Activated CD4-positive, alpha-beta T cell treated with anti-CD3 and anti-CD28 coated beads, Interleukin-10, Interleukin-2, amounts not matched to agents 100 ng/mL and 50 ng/mL, durations not matched to agents 16 hours and 8 hours (primary cell): ENCODE measurements at regions not wholly inside any gene's neighbourhood (a gene's known extent, or its start where the extent isn't known, plus 50 kb on each side); places are given as distances from the start of the nearest gene placed in this dataset.
"Not testable (repeated sequence)": the region's sequence is repeated elsewhere in the genome, so short reads cannot be mapped to it uniquely, and the experiment has no call there.

Experiments
- DNase-seq: peaks from one replicate; pipeline ENCODE4 v3.0.0-alpha.2; 2020

DNA sequence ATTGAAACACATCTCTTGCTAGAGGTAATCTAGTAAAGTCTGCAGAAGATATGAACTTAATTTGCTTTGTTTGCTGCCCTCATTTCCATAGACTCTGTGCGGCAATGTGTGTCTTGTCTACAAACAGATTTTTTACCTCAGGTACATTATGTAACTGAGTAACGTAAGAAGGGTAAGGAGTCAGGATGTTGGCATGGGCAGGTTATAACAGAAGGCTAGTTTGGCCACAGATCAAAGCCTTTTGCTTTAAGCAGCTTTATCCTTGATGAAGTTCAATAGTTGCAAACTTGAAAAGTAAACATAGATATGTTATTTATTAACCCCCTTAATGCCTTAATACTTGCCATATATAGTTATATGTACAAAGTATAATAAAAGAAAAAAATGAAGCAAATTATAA lies 391.6 kb upstream of the FKBP1C start:
- no peak for DNase-seq

GRCh38 chr6:62808565-62809293 lies 402.5 kb upstream of the FKBP1C start:
- DNase-seq = no peak

DNA sequence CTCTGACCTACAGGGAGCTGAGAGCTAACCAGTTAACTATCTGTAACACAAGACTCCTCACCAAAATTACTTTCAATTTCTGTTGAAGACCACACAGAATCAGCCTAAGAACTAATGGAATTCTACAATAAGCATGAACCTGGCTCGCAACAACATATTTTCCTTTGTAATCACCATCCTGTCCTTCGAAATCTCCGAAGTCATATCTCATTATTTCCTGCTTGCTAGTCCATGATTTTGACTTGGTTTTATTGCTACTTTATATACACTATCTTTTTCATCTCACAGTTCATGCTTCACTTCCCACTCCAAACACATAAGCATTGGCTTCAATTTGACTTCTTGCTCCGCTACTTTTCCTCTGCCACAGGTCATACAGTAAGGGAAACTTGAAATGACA lies 405.8 kb upstream of the FKBP1C start:
- no peak for DNase-seq

GRCh38 chr6:62803094-62803493 lies 408.2 kb upstream of the FKBP1C start:
- DNase-seq = no peak

DNA sequence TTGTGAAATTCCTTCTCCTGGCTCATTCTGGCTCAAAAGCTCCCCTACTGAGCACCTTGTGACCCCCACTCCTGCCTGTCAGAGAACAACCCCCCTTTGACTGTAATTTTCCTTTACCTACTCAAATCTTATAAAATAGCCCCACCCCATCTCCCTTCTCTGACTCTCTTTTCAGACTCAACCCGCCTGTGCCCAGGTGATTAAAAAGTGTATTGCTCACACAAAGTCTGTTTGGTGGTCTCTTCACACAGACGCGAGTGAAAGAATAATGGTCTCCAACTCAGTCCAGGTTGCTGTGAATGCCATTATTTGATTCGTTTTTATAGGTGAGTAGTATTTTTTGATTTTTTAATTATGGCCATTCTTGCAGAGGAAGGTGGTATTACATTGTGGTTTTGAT lies 414.1 kb upstream of the FKBP1C start:
- DNase-seq = no peak

DNA sequence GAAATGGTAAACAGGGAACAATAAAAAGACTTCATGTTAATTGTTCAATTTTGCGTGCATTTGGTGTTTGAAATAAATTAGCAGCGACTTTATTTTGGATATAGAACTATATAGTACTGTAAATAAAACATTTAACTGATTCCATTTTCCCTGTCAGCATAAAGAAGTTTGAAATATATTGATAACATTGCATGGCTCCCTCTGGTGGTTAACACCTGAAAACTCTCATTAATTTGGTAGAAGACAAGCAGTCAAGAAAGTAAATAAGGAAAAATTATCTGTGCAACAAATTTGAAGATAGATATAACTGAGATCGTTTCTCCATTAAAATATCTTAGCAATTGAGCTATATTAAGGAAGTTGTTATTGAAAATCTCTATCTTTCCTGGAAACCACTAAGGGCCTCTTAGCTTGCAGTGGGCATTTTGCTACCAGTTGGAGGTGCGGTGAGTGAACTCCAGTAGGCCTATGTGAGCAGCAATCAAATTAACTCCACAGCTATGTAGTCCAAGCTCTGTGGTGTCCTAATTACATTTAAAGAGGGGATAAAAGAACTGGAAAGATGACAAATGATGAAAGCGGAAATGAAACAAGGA lies 435.7 kb upstream of the FKBP1C start:
- DNase-seq = peak; percentile 11

GRCh38 chr6:62766174-62766573 lies 445.1 kb upstream of the FKBP1C start:
- DNase-seq = not testable (repeated sequence)

DNA sequence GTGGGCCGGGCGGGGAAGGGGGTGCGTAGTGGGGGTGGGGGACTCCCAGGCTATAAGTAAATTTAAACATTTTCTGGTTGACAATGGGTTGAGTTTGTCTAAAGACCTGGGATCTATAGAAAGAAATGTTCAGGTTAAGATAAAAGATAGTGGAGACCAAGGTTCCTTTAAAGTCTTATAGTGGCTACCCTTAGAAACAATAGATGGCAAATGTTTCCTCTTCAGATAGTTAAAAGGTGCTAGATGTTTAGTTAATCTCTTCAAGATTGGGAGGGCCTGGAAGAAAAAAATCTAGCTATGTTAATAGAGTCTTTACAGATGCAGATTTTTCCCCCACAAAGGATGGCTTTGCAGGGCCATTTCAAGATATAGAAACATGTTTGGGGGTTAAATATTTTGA lies 446.4 kb upstream of the FKBP1C start:
- DNase-seq = no peak

DNA sequence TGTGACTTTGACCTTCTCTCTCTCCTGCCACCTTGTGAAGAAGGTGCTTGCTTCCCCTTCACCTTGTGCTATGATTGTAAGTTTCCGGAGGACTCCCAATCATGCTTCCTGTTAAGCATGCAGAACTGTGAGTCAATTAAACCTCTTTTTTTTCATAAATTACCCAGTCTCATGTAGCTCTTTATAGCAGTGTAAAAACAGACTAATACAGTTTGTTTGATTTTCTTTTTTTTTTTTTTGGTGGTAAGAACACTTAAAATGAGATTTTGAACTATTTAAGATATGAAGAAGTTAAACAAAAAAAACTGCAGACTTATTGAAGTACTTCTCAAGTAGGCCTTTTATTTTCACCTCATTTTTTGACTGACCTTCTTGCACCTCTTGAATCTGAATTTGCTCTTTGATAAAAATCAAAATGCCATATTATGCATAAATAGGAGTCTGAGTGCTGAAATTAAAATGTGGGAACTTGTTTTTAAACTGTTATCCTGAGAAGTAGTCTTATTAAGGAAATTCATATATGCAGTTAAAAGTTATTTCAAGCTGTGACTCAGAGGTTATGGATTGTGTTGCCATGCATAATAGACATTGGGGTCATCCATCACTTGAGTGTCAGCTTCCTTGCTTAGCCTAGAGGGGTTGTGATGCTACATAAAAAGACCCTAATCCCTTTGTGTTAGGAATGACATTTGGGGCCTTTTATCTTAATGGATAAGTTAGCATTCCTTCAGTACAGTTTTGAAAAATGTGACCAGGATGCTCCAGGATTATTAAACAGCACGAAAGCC lies 447.9 kb upstream of the FKBP1C start:
- no peak for DNase-seq

GRCh38 chr6:62746968-62747367 lies 460.9 kb upstream of the KHDRBS2 start:
- no peak for DNase-seq

GRCh38 chr6:62746161-62746560 lies 460.1 kb upstream of the KHDRBS2 start:
- no peak for DNase-seq

DNA sequence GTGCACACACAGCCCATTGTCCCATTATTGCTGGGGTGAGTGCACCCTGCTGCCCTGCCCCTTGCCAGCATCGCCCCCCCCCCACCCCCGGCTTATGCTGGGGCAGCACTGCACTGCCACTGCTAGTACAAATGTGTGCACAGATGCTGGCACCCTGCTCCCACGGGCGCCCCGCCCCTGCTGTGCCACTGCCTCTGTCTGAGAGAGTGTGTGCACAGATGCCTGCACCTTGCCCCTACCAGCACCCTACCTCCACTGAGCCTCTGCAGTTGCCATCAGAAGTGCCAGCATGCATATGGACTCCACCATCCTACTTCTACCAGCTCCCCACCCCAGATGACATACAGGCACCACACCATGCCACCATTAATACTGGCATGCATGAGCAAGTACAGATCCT lies 454.6 kb upstream of the KHDRBS2 start:
- no peak for DNase-seq

GRCh38 chr6:62740171-62740570 lies 454.1 kb upstream of the KHDRBS2 start:
- DNase-seq = no peak

- no peak for DNase-seq
Observed at GRCh38 chr6:62737792-62738191, 451.8 kb upstream of the KHDRBS2 start.

- no peak for DNase-seq
Observed at GRCh38 chr6:62721408-62721807, 435.4 kb upstream of the KHDRBS2 start.

GRCh38 chr6:62716719-62717118 lies 430.7 kb upstream of the KHDRBS2 start:
- DNase-seq = no peak

- no peak for DNase-seq
Observed at GRCh38 chr6:62714112-62714511, 428.1 kb upstream of the KHDRBS2 start.

- no peak for DNase-seq
Observed at GRCh38 chr6:62711750-62712149, 425.7 kb upstream of the KHDRBS2 start.

DNA sequence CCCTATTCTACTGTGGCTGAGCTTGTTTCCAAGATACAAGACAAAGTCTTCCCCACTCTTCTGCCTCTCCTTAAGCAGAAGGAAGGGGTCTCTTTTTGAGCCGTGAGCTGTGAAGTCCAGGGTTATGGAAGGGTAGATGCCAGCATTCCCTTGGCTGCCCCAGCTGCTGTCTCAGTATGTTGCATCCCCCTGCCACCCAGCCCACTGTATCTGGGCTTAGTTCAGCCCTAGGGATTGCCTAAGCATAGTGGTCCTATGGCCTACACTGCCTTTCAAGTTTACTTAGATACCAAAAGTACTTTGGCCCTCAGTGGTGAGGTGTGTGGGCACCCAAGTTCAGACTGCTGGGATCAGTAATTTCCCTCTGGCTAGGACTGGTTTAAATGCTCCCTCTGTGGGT lies 421.9 kb upstream of the KHDRBS2 start:
- no peak for DNase-seq

GRCh38 chr6:62707156-62707555 lies 421.1 kb upstream of the KHDRBS2 start:
- DNase-seq = no peak

DNA sequence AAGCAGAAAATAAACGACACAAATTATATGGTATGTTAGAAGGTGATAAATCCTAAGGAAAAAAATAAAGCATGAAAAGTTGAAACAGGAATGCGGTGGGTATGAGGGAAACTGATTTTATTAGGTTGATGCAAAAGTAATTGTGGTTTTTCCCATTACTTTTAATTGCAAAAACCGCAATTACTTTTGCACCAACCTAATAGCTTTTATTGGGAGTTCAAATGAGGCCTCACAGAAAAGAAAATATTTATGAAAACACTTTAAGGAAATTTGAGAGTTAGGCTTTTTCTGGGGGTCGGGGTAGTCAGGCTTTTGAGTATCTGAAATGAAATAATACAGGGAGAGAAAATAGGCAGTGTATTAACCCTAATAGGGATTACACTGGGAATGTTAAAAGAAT lies 397.0 kb upstream of the KHDRBS2 start:
- no peak for DNase-seq

- DNase-seq = no peak
Observed at GRCh38 chr6:62681108-62681507, 395.1 kb upstream of the KHDRBS2 start.

- no peak for DNase-seq
Observed at GRCh38 chr6:62672989-62673388, 387.0 kb upstream of the KHDRBS2 start.
